H1 (cell line): ENCODE measurements at regions not wholly inside any gene's neighbourhood (a gene's known extent, or its start where the extent isn't known, plus 50 kb on each side); places are given as distances from the start of the nearest gene placed in this dataset.

Experiments used
- CTCF ChIA-PET: fragments of 300-600 bp; sonication (Branson Sonifier 250); formaldehyde crosslinking; loops from one replicate; lab custom pipeline; 2021; ENCODE audit not compliant: partially characterized antibody; lab: Charles Lee
- POLR2A ChIA-PET: fragments of 300-600 bp; sonication (Branson Sonifier 250); formaldehyde crosslinking; loops from one replicate; lab custom pipeline; 2021; ENCODE audit warnings: inconsistent platforms; ENCODE audit not compliant: partially characterized antibody; lab: Charles Lee
- DNase-seq, 2 experiments: peaks; one replicate each; pipeline versions ENCODE4 v3.0.0 to v3.0.0-alpha.2; 2010 to 2022; ENCODE audit warnings: low spot score in 2 of 2, low read depth in 1 of 2, mixed read lengths in 1 of 2
- FAIRE-seq: peaks from 2 replicates; lab custom pipeline; 2011; peaks lifted over from hg19 to GRCh38; lab: Jason Lieb, UNC
- H2AFZ ChIP-seq: 2 replicates; pipeline ENCODE4 v1.8.1; 2012; ENCODE audit warnings: low read length, inconsistent platforms
- H2AK5ac ChIP-seq: 2 replicates; pipeline ENCODE4 v1.6.1; 2013; ENCODE audit warnings: low read depth, low read length
- H2BK120ac ChIP-seq: replicated peaks from 2 replicates; pipeline ENCODE3; 2013; ENCODE audit warnings: low read depth, low read length, inconsistent platforms
- H2BK12ac ChIP-seq: 2 replicates; pipeline ENCODE4 v1.6.1; 2013; ENCODE audit warnings: low read depth, low read length
- H2BK15ac ChIP-seq: 2 replicates; pipeline ENCODE4 v1.6.1; 2013; ENCODE audit warnings: low read length
- H2BK20ac ChIP-seq: 2 replicates; pipeline ENCODE4 v1.6.1; 2013; ENCODE audit warnings: low read length
- H2BK5ac ChIP-seq: 2 replicates; pipeline ENCODE4 v1.6.1; 2013; ENCODE audit warnings: low read depth, low read length
- H3K14ac ChIP-seq: 2 replicates; pipeline ENCODE4 v1.6.1; 2013; ENCODE audit warnings: inconsistent platforms; ENCODE audit not compliant: insufficient read length
- H3K18ac ChIP-seq: 2 replicates; pipeline ENCODE4 v1.6.1; 2013; ENCODE audit warnings: low read length; ENCODE audit errors: extremely low read depth
- H3K23ac ChIP-seq: 2 replicates; pipeline ENCODE4 v1.6.1; 2013; ENCODE audit warnings: inconsistent platforms; ENCODE audit not compliant: insufficient read length
- H3K23me2 ChIP-seq: 2 replicates; pipeline ENCODE4 v1.6.1; 2013; ENCODE audit warnings: low read depth, low read length
- H3K27ac ChIP-seq: 2 replicates; pipeline ENCODE4 v1.6.1; 2011; ENCODE audit warnings: low read depth, low read length, inconsistent platforms
- H3K27me3 ChIP-seq, 4 experiments: replicated peaks in 1 of 4; 1 replicate in 1 of 4; 2 replicates in 3 of 4; pipeline versions ENCODE4 v1.6.1 to v1.8.1; 2011 to 2013; ENCODE audit warnings: low read length in 3 of 4, mild to moderate bottlenecking in 3 of 4, inconsistent platforms in 2 of 4, mixed read lengths in 2 of 4, moderate library complexity in 1 of 4; ENCODE audit not compliant: control insufficient read depth in 3 of 4, insufficient read depth in 3 of 4; ENCODE audit errors: extremely low read depth in 1 of 4
- H3K36me3 ChIP-seq, 4 experiments: 2 replicates each; pipeline versions ENCODE4 v1.6.1 to v1.8.1; 2011 to 2013; ENCODE audit warnings: mild to moderate bottlenecking in 4 of 4, low read length in 3 of 4, moderate library complexity in 2 of 4, control low read depth in 1 of 4, inconsistent platforms in 1 of 4; ENCODE audit not compliant: insufficient read depth in 4 of 4, control insufficient read depth in 2 of 4
- H3K4ac ChIP-seq: replicated peaks from 2 replicates; pipeline ENCODE3; 2013; ENCODE audit warnings: low read length, low read depth, mixed read lengths, inconsistent platforms; ENCODE audit not compliant: insufficient read length
- H3K4me1 ChIP-seq, 4 experiments: replicated peaks in 1 of 4; 1 replicate in 1 of 4; 2 replicates in 3 of 4; pipeline versions ENCODE4 v1.6.1 to v1.8.1; 2011 to 2013; ENCODE audit warnings: low read length in 3 of 4, inconsistent platforms in 2 of 4, mixed read lengths in 1 of 4; ENCODE audit not compliant: insufficient read depth in 4 of 4, control insufficient read depth in 3 of 4
- H3K4me2 ChIP-seq, 2 experiments: 2 replicates each; pipeline versions ENCODE4 v1.6.1 to v1.8.1; 2011 to 2013; ENCODE audit warnings: low read depth in 2 of 2, low read length in 2 of 2, control low read depth in 1 of 2, inconsistent platforms in 1 of 2, mild to moderate bottlenecking in 1 of 2; ENCODE audit not compliant: insufficient read depth in 1 of 2
- H3K4me3 ChIP-seq, 4 experiments: fragments of 200-600, 300-600 bp in 1 of 4; sonication (generic), shearing (Covaris generic), sonication (Bioruptor Twin) in 1 of 4; 2 replicates each; pipeline versions ENCODE4 v1.5.1 to v1.8.1; 2011 to 2016; ENCODE audit warnings: low read length in 4 of 4, low read depth in 3 of 4, control low read depth in 2 of 4, inconsistent platforms in 2 of 4, mild to moderate bottlenecking in 2 of 4, mixed read lengths in 1 of 4, moderate library complexity in 1 of 4; ENCODE audit not compliant: insufficient read depth in 2 of 4; ENCODE audit errors: extremely low read depth in 1 of 4
- H3K56ac ChIP-seq: replicated peaks from 2 replicates; pipeline ENCODE3; 2013; ENCODE audit warnings: low read depth, mild to moderate bottlenecking, mixed read lengths, low read length, inconsistent platforms; ENCODE audit not compliant: insufficient read length
- H3K79me1 ChIP-seq: 2 replicates; pipeline ENCODE4 v1.6.1; 2013; ENCODE audit warnings: low read depth, low read length, control low read depth
- H3K79me2 ChIP-seq, 2 experiments: 2 replicates each; pipeline versions ENCODE4 v1.6.1 to v1.8.1; 2012 to 2013; ENCODE audit warnings: low read length in 2 of 2, mild to moderate bottlenecking in 2 of 2, inconsistent platforms in 1 of 2; ENCODE audit not compliant: insufficient read depth in 2 of 2, control insufficient read depth in 1 of 2
- H3K9ac ChIP-seq, 4 experiments: replicated peaks in 1 of 4; 1 replicate in 1 of 4; 2 replicates in 3 of 4; pipeline versions ENCODE4 v1.6.1 to v1.8.1; 2011 to 2013; ENCODE audit warnings: low read depth in 3 of 4, low read length in 3 of 4, control low read depth in 2 of 4, mild to moderate bottlenecking in 2 of 4, moderate library complexity in 2 of 4, inconsistent platforms in 1 of 4; ENCODE audit errors: extremely low read depth in 1 of 4
- H3K9me3 ChIP-seq, 2 experiments: 2 replicates each; pipeline versions ENCODE4 v1.6.1 to v1.8.1; 2012 to 2013; ENCODE audit warnings: mild to moderate bottlenecking in 2 of 2, moderate library complexity in 2 of 2, control low read depth in 1 of 2, inconsistent platforms in 1 of 2, low read depth in 1 of 2, low read length in 1 of 2, mixed read lengths in 1 of 2; ENCODE audit not compliant: insufficient read depth in 2 of 2
- H4K20me1 ChIP-seq, 2 experiments: replicated peaks in 1 of 2; 2 replicates each; pipeline versions ENCODE3 to v1.8.1; 2011 to 2013; ENCODE audit warnings: inconsistent platforms in 2 of 2, low read length in 2 of 2, mild to moderate bottlenecking in 1 of 2; ENCODE audit not compliant: insufficient read depth in 2 of 2, control insufficient read depth in 1 of 2
- H4K5ac ChIP-seq: 2 replicates; pipeline ENCODE4 v1.6.1; 2013; ENCODE audit warnings: low read length, low read depth, mixed read lengths, inconsistent platforms; ENCODE audit not compliant: insufficient read length
- H4K8ac ChIP-seq: 2 replicates; pipeline ENCODE4 v1.8.0; 2013; ENCODE audit warnings: mild to moderate bottlenecking, moderate library complexity, low read length, inconsistent platforms; ENCODE audit not compliant: insufficient read depth; ENCODE audit errors: extremely low read depth
- H4K91ac ChIP-seq: replicated peaks from 2 replicates; pipeline ENCODE3; 2013; ENCODE audit warnings: low read length, mixed read lengths, inconsistent platforms; ENCODE audit not compliant: insufficient read length
- KDM4A ChIP-seq: IDR thresholded peaks from one replicate; pipeline ENCODE4 v1.7.1; 2012; ENCODE audit warnings: low read depth, mild to moderate bottlenecking, moderate library complexity, low read length, inconsistent platforms; ENCODE audit not compliant: severe bottlenecking
- TBP ChIP-seq: IDR thresholded peaks from 2 replicates; pipeline ENCODE4 v1.6.1; 2011; ENCODE audit warnings: low read depth, low read length, improper control_type of control experiment
- WGBS, 2 experiments: shearing (Covaris generic) in 1 of 2; methylation state at CpG; one replicate each; pipeline versions ENCODE4 v1.1.6 to v1.1.7; 2013 to 2015; ENCODE audit warnings: low lambda C conversion rate in 2 of 2, mixed read lengths in 2 of 2, inconsistent platforms in 1 of 2, low coverage in 1 of 2, missing lambda C conversion rate in 1 of 2; ENCODE audit not compliant: insufficient replicate concordance in 2 of 2, insufficient coverage in 1 of 2, insufficient read length in 1 of 2; ENCODE audit errors: extremely low coverage in 1 of 2, missing lambda C conversion rate in 1 of 2; 5-methylcytosine and 5-hydroxymethylcytosine counted together

DNA sequence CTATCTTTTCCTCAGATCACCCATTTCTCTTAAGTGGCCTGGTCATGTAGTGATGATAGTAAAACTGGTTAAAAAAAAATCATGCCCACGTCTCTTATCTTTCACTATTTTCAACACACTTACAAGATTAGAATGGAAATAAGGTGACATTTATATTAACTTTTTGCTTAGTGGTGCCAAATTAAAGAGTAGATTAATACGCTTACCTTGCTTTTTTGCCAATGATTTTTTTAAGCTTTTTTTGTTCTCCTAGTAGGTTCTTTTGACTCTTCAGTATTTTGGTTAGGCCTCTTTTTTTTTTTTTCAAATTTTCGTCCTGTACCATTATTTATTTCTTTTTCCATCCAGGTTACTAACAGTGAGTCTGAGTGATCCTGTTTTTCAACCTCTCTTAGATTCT is 147.9 kb downstream of the PTCSC3 start:
- CTCF ChIA-PET: interaction anchor here (0.6 to 2.7 kb wide), 10 partner anchors 10 to 271 kb away, joined by 3 to 7 read pairs (median 3); no protein-coding TSS in a partner anchor
- H3K36me3 ChIP-seq: no peaks in the 10 kb centered on the region
- H2BK120ac ChIP-seq: no peak overlapping the region
- TF ChIP-seq KDM4A (no peak), TBP (no peak)
- no peak overlapping the region for H3K18ac ChIP-seq
- no peak overlapping the region for H4K8ac ChIP-seq
- H4K20me1 ChIP-seq: no peaks in the 10 kb centered on the region
- H2AFZ ChIP-seq: no peak overlapping the region
- H3K4me2 ChIP-seq: no peak overlapping the region
- no peaks in the 10 kb centered on the region for H3K9me3 ChIP-seq
- H2BK12ac ChIP-seq: no peak overlapping the region
- no peak overlapping the region for H3K23ac ChIP-seq
- no peak overlapping the region for H3K56ac ChIP-seq
- no peak overlapping the region for H2BK5ac ChIP-seq
- H3K27ac ChIP-seq: no peak overlapping the region
- DNase-seq (no peak), FAIRE-seq (no peak)
- H3K9ac ChIP-seq: no peak overlapping the region
- 87% methylated on average over 3 of the region's 3 CpGs; no CpG with 5 or more reads in 1 of the 2 experiments for WGBS, 2 experiments
- no peak overlapping the region for H2AK5ac ChIP-seq
- H3K4me3 ChIP-seq: no peak overlapping the region
- H4K5ac ChIP-seq: no peak overlapping the region
- no peaks in the 10 kb centered on the region for H3K27me3 ChIP-seq
- H2BK20ac ChIP-seq: no peak overlapping the region
- H3K79me2 ChIP-seq: no peaks in the 10 kb centered on the region
- H3K4me1 ChIP-seq: no peaks in the 10 kb centered on the region
- H4K91ac ChIP-seq: no peak overlapping the region
- no peak overlapping the region for H3K4ac ChIP-seq
- POLR2A ChIA-PET: interaction anchor here (0.6 kb wide), 1 partner anchor 740 kb away, joined by 3 read pairs; no protein-coding TSS in a partner anchor
- no peaks in the 10 kb centered on the region for H3K79me1 ChIP-seq
- H2BK15ac ChIP-seq: no peak overlapping the region
- H3K14ac ChIP-seq: no peak overlapping the region
- H3K23me2 ChIP-seq: no peaks in the 10 kb centered on the region
